Embryonic facial prominence (tissue), 1 donor: ENCODE measurements at regions not wholly inside any gene's neighbourhood (a gene's known extent, or its start where the extent isn't known, plus 50 kb on each side); places are given as distances from the start of the nearest gene placed in this dataset.

Source experiments
- DNase-seq: peaks from one replicate; pipeline ENCODE4 v3.0.0-alpha.2; 2016; ENCODE audit errors: extremely low spot score

DNA sequence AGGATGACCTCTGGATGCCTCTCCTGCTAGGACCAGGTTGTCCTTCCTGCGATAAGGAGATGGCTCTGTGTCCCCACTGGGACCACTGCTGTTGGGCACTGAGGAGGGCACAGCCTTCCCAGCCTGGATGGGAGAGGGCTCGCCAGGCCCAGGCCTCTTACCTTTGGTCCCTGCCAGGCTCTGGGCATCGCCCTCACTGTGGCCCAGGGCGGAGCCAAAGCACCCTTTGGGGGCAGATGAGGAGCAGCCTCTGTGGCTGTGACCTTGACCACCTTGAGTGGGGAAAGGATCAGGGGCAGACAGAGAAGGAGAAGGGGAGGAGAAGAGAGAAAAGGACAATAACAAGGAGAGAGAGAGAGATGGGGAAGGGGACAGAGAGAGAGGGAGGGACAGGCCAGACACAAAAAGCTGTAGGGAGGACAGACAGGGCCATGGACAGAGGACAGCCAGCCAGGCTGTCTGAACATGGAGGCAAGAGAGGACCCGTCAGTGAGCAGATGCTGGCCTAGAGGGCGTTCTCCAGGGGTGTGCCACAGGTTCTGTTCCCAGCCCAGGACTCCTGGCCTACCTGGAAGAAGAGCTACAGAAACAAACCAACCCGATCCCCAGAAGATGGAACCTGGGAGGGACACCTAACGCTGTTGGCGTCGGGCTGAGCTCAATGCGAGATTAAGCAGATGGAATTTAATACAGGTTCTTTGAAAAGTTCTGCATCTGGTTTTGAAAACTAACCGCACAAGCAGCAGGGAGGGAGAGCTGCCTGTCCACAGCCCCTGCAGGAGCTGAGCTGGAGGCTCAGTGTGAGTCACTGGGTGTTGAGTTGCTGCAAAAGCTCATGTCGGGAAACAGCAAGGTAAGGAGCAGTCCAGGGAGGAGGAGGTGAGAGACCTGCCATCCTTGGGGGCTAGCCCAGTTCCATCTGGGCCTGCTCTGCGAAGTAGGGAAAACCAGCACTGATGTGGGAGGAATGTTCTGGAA, 262.1 kb downstream of the PTPRU start:
- no peak for DNase-seq

- DNase-seq = no peak
Observed at GRCh38 chr1:29497395-29498125, 261.2 kb downstream of the PTPRU start.

GRCh38 chr1:29496701-29497100, 260.4 kb downstream of the PTPRU start:
- no peak for DNase-seq

- no peak for DNase-seq
Observed at GRCh38 chr1:29490204-29490934, 254.0 kb downstream of the PTPRU start.

DNA sequence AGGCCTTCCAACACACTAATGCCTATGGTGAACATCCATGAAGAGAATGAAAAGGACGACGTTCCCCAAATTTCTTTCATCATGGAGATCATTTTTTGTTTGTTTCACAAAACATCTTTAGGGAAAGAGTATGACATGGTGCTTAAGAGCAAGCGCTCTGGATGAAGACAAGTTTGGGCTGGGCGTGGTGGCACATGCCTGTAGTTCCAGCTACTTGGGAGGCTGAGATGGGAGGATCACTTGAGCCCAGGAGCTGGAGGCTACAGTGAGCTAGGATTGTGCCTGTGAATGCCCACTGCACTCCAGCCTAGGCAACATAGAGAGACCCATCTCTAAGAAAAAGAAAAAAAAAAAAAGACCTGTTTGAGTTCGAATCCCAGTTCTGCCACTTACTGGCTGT, 253.1 kb downstream of the PTPRU start:
- DNase-seq = no peak

DNA sequence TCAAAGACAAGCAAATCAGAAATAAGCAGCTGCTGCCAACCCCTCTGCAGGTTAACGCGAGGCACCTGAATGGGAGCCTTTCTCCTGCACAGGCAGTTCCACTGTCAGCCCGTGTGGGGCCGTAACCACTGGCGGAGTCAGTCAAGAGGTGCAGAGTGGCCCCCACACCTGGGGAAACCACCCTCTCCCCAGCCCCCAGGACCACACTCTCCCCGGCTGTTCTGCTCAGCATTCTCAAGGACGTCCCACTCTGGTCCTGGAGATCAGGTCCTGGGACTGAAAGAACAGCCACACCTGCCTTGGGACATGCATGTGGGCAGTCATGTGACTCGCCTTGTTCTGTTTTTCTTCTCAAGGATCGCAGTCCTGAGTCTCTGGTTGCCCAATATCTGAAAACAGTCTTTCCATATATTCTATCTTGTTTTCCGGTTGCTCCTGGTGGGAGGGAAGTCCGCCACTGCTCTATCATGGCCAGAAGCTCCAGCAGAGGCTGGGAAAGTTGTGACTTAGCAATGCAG, 252.5 kb downstream of the PTPRU start:
- no peak for DNase-seq

- no peak for DNase-seq
Observed at GRCh38 chr1:29488086-29488793, 251.9 kb downstream of the PTPRU start.

- no peak for DNase-seq
Observed at GRCh38 chr1:29487291-29487690, 251.0 kb downstream of the PTPRU start.

DNA sequence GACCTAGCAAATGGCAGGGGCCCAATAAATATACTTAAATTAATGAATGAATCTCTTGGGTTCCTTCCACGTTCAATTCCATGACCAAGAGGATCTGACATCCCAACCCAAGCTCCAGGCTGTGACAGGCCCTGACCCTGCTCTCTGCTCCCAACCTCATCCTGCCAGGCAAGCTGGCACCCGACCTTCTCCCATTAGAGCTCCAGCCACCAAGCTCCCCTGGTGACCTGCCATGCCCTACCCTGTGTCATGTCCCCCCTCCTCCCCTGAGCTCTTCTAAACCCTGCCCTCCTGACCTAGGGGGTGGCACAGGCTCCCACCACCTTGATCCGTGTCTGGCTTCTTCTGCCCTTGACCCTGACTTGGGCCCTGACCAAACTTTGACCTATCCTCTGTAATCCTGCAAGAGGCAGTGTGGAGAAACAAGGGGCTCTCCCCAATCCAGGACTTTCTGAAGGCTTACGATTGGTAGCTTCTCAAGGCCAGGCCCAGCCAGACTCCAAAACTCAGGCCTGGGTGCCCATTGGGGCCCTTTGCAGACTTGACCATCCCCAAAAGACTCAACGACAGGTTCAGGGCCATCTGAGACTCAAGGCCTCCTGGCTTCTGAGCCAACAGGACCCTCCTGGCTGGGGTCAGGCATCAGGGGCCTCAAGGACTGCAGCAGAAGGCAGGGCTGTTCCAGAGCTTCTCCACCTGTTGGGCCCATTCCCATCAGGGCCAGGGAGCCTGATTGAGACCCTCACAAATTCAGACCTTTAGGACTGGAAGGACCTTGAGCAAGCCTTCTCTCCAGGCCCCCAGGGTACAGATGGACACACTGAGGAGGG, 249.0 kb downstream of the PTPRU start:
- no peak for DNase-seq

DNA sequence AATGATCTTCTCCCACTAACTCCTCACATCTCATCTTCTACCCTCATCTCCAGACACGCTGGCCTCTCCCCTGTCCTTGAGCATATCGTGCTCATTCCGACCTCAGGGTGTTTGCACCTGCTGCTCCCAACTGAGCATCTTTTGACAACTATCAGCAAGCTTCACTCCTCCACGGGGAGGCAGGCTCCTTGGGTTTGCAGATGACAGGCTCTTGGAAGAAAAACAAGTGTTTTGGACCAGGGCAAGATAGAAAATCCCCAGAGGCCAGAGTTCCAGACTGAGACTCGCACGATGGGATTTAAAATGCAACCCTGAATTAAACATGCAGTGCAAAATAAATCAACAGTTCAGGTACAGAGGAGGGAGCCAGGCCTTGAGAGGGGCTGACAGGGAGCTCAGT, 246.7 kb downstream of the PTPRU start:
- DNase-seq = no peak

GRCh38 chr1:29482064-29482463, 245.7 kb downstream of the PTPRU start:
- DNase-seq = no peak

DNA sequence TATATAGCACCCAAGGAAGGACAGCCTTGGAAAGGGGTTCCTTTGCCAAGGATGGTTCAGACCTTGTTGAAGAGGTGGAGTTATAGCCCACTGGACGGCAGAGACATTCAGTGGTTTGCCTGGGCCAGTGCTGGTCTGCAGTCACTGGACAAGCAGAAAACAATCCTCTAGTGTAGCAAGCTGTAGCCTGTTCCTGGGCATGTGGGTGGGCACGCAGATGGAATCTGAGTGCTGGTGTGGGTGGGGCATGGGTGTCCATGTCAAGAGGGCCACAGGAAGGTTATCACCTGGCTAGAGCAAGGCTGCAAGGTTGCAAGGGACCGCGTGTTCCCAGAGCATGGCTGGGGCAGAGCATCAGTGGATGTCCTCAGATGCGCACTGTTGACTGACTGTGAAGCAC, 244.7 kb downstream of the PTPRU start:
- DNase-seq = no peak

DNA sequence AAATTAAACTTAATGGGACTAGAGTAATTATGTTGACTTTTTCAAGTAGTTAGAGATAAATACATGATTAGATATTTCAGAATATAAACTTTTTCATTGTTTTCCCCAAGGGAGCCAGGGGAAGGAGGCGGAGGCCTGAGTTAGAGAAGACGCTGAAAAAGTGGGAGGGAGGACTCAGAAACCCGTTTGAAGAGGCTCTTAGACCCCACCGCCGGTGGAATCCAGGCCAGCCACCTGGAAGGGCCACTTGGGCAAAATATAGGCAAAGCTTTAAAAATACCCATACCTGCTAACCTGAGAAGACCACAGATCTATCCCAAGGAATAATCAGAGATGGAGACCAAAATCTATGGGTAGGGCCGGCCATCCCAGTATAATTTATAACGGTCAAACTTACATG, 242.6 kb downstream of the PTPRU start:
- no peak for DNase-seq

- no peak for DNase-seq
Observed at GRCh38 chr1:29478151-29478791, 241.9 kb downstream of the PTPRU start.

DNA sequence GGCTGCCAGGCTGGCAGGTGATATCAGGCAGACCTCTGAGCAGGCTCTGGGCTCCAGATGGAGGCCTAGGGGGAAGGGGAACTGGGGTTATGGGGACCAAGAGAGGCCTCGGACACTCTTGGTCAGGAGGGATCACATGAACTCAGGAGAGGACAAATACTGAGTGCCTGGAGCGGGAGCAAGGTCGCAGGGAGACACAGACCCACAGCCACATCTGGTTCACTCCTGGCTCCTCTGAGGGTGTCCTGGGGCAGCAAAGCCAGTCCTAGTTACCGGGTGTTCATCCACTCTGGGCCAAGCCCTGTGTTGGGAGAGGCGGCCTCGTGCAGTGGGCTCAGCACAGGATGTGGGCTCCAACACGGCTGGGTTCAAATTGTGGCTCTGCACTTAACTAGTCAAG, 239.0 kb downstream of the PTPRU start:
- DNase-seq = no peak

DNA sequence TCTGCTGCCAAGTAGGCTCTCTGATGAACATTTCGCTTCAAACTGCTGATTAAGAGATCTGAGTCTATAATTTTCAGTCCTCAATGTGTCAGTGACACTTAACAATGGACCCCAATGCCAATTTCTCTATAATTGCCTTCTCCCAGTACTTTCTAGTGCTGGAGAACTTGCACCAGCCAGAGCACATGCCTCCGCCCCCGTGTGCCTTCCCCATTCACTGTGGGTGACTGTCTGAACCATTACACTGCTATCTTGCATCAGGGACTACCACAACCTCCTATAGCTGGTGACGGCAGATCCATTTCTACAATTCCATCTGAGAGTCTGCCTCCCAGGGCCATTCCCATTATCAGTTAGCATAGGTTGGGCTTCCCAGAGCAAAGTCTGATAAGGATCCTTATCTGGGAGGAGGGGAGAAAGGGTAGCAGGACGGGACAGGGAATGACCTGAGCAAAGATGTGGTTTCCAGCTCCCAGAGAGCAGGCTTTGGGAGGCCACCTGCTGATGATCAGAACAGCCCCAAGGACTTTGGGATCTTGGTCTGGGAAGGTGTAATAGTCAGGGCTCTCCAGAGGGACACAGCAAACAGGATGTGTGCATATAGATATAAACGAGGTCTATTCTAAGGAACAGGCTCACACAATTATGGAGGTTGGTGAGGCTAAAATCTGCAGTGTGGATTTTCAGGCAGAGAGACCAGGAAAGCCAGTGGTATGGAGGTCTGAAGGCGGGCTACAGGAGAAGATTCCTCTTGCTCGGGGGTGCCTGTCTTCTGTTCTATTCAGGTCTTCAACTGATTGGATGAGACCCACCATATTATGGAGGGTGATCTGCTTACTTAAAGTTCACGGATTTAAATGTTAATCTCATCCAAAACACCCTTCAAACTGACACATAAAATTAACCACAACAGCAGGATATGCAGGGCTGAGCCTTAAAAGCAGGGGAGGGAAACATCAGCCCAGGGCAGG, 238.2 kb downstream of the PTPRU start:
- DNase-seq = no peak

GRCh38 chr1:29473161-29473855, 237.0 kb downstream of the PTPRU start:
- DNase-seq = no peak
